T-helper 9 cell (primary cell): ENCODE measurements at regions not wholly inside any gene's neighbourhood (a gene's known extent, or its start where the extent isn't known, plus 50 kb on each side); places are given as distances from the start of the nearest gene placed in this dataset.

Experiments
- DNase-seq: peaks from one replicate; pipeline ENCODE4 v3.0.0-alpha.2; 2020

- no peak for DNase-seq
These were observed 554.3 kb upstream of the TENM3 start for GRCh38 chr4:181688872-181689271.

DNA sequence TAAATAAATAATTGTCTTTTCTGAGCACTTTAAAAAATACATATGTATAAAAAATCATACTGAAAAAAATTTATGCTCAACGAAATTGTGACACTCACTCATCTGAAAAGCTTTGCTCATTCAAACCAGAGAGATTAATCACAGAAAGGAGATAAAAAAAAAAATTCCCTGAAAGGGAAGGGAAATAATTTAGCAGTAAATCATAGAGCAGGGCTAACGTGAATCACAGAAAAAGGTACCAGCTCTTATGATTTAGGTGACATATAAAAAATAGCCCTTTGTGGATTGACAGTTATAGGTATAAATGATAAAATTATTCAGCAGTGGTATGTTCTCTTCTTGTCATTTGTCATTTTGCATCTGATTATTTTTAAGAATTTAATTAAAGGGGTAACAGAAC is 552.7 kb upstream of the TENM3 start:
- no peak for DNase-seq

GRCh38 chr4:181692965-181693364 is 550.2 kb upstream of the TENM3 start:
- no peak for DNase-seq

GRCh38 chr4:181693517-181693916 is 549.7 kb upstream of the TENM3 start:
- DNase-seq, result no peak

DNA sequence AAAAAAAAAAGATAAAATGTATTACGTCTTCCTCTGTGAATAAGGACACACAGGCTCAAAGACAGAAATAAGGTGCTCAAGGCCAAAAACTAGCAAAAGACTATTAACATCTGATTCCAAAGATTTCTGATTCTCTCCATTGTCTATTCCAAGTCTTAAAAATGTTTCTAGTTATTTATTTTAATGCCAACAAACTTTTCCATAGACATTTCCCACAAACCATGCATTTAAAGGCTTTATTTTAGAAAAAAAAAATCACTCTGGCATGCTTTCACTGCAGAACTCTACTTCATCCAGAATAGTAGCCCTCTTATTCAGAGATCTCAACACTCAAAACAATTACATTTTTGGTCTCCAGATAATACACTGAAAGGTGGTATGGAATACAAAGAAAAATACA is 545.0 kb upstream of the TENM3 start:
- no peak for DNase-seq

DNA sequence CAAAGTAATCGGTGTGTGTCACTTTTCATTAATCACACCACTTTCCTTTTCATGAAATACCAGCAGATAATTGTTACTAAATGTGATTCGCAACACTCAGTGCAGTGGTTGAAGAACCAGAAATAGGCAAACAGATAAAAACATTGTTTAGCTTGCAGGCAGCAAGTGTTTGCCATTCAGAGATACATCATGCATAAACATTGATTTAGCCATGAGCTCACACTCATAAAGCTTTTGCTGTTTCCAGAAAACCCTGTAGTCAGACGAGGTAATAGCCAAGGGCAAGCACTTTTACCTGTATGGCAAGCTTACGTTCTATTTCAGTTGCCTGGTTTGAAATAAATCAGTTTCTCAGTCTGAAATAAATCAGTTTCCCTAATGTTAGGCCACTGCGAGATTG is 542.0 kb upstream of the TENM3 start:
- no peak for DNase-seq

DNA sequence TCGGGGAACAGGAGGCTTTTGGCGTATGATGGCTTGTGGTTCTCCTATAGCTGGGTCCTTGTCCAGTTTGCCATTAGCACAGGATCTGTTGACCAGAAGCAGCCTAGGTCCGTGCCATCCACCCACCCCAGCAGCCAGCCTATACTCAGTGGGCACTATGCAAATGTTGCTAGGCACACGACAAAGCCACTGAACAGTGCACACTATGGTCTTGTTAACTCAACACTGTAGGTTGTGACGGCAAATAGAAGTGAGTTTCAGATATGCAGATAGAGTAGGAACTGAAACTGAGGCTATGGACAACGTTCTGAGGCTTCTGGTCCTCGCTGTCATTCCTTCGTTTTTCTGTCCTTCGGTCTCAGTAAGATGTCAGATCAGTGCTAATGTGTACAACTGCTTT is 541.3 kb upstream of the TENM3 start:
- DNase-seq, result no peak

DNA sequence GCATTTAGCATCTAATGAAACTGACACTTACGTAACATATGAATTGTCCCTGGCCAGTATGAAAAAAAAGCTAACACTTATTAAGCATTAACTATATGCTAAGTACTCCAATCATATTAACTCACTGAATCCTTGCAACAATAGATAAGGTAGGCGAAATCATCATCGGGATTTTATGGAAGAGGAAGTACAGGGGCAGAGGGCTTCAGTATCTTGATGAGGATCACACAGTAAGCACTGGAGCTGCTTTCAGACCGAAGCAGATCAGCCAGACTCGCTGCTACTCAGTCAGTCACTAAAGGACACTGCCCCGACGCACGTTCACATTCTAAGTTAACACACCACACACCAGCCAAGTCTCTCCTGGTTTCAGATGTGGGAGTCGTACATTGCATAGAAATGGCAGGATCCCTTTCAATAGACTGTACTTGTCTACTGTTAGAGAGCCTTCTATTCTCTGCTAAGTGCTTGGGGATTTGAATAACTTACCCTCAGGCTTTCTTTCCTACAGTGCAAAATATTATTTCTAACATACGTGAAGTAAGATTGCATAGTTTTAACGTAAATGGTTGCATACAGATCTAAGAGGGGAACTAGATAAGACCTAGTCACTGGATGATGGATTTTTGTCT is 540.2 kb upstream of the TENM3 start:
- DNase-seq, result no peak

DNA sequence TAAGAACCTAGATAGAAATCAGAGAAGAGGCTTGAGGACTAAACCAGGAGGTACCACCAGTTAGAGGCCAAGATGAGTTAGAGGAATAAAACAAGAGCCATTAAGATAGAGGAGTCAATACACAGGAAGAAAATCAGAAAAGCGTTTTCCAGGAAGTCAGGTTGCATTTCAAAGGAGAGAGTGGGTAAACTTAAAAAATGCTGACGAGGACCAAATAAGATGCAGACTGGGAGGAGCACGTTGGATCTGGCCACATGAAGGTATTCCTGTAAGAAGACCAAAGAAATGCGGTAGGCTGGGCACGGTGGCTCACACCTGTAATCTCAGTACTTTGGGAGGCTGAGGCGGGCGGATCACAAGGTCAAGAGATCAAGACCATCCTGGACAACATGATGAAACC is 533.1 kb upstream of the TENM3 start:
- DNase-seq, result no peak

- DNase-seq, result no peak
These were observed 531.8 kb upstream of the TENM3 start for GRCh38 chr4:181711387-181711786.

- no peak for DNase-seq
These were observed 514.8 kb upstream of the TENM3 start for GRCh38 chr4:181728305-181728966.

DNA sequence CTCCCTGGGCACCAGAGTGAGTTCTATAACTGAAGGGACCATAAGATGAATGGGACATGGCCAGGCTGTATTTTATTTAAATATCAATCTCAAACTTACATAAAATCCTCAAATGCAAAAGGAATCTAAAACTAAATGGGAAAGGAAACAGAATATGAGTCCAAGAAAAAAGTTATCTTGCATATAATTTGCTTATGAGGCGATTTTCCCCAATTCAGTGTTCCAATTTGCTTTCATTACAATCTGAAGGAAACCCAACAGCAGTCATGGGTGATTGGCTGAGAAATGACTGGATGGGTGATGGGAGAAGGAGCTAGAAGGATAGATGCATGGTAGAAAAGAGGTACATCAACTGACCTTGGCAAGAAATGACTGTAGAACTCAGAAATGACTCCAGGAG is 511.3 kb upstream of the TENM3 start:
- DNase-seq, result no peak

GRCh38 chr4:181737744-181738143 is 505.5 kb upstream of the TENM3 start:
- no peak for DNase-seq

DNA sequence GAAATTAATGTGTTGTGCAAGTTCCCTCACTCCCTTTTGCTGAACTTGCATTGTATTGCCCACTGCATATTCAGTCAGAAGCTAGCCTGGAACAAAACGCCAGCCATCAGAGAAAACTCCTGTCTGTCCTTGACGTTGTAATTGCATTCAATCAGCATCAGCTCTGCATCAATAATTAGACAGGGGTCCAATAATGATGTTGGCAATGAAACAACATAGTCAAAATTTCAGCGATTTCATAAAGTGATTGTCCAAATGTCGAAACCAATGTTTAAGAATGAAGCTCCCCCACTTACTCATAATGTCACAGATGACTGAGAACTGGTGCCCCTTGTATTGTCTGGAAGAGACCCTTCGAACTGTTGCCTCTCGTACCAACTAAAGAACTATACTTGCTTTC is 504.2 kb upstream of the TENM3 start:
- no peak for DNase-seq

- no peak for DNase-seq
These were observed 501.7 kb upstream of the TENM3 start for GRCh38 chr4:181741513-181741912.

GRCh38 chr4:181745933-181746625 is 497.1 kb upstream of the TENM3 start:
- DNase-seq, result no peak

DNA sequence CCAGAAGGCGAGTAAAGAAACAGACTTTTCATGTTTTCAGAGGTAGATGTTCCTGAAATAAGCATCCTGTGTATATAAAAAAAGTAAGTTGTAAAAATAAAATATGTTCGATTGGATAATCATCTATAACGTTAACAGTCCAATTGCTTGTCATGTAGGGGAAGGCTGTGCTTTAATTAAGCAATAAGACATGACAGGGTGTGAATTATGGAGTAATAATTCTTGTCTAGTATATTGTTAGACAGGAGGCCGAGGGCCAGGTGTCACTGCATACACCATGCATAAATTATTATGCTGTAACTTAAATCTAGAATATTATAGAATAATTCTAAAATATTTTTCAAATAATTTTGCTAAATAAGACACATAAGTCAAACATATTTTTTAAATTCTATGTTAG is 494.6 kb upstream of the TENM3 start:
- DNase-seq, result no peak

- no peak for DNase-seq
These were observed 490.7 kb upstream of the TENM3 start for GRCh38 chr4:181752516-181752915.

DNA sequence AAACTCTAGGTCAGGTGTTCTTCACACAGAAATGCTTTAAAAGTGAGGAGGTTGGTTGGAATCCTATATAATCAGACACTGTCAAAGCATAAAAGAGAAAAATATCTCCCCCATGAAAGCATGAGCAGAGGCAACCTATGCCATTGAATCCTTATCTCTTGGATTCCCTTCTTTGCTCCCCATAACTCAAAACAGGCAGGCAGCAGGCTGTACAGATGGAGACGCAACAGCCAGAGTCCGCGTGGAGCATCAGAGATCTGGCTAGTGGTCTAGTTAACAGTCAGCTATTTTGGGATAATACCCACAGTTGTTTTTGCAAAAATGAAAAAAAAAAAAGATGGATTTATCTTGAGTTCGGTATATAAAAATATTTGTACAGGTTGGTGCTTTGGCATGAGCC is 490.0 kb upstream of the TENM3 start:
- no peak for DNase-seq

DNA sequence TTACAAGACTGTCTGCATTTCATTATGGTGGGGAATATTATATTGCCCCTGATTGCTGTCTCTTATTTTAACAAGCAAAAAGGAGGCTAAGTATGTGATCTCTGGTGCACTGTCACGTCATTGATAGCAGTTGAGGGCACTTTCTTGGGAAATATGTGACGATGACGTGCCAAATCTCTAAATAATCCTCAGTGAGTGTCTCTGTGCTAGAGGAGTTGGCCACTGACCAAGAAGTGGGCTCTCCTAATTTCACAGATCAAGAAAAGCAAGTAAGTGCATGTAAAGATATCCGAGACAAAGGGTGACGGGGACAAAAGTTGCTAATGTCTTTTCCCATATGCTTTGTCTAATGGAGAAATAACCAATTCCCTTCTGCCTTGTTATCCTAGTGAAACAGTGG is 487.4 kb upstream of the TENM3 start:
- DNase-seq, result no peak

DNA sequence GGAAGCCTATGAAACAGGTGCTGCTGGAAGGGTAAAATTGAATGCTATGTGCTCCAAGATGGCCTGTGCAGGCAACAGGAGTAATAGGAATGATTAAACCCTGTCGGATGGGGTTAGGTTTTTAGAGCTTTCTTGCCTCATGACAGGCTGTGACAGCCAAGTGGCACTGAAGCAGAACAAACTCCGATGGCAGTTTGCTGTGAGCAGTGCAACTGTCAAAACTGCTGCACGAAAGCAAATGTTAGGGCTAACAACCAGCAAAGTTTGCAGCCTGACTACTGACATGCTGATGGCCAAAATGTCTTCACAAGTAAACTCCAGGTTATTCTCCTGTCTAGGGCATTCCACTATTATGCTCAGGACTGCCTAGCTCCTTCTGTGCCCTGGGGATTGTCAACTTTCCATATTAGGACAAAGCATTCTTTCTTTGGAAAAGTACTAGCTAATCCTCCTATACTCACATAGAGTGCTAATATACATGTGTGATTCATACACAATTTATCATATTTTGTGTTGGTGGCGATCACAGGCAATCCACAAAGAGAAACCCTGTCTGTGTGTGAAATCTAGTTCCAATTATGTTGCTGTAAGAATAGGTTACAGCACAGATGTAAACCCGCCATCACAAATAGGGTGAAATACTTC is 486.6 kb upstream of the TENM3 start:
- DNase-seq, result no peak

DNA sequence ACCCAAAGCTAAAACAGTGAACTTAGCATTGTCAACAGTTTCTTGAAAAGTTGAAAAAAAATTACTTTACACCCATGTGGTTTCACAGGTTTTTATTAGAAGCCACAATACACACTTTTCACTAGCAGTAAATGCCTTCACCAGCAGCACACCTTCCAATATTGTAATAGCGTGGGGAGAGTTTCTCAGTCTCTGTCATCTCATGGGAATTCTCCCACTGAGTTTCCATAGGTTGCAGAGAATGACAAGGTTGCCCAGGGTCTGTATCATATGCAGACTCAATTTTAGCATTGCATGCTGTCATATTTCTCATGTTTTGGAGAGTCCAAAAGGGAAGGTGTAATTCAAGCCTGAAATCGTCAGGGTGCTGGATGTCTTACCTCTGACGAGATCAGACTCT is 486.1 kb upstream of the TENM3 start:
- no peak for DNase-seq

GRCh38 chr4:181757910-181758660 is 485.1 kb upstream of the TENM3 start:
- no peak for DNase-seq
